ENCODE measurements at regions not wholly inside any gene's neighbourhood (a gene's known extent, or its start where the extent isn't known, plus 50 kb on each side); places are given as distances from the start of the nearest gene placed in this dataset.
A peak's percentile ranks its signal among the peaks of the same experiment; 100 is the strongest.

- DNase-seq: no peak
Measured at GRCh38 chr2:107380912-107381311, 445.8 kb upstream of the RGPD4 start.

GRCh38 chr2:107383691-107384090 is 443.0 kb upstream of the RGPD4 start:
- peak in 2 of 3 donors; percentile 15 to 27 for DNase-seq

GRCh38 chr2:107384422-107384821 is 442.3 kb upstream of the RGPD4 start:
- no peak for DNase-seq

- DNase-seq: no peak
Measured at GRCh38 chr2:107385921-107386320, 440.8 kb upstream of the RGPD4 start.

GRCh38 chr2:107392241-107392704 is 434.4 kb upstream of the RGPD4 start:
- no peak for DNase-seq

- DNase-seq: no peak
Measured at GRCh38 chr2:107393516-107393915, 433.2 kb upstream of the RGPD4 start.

GRCh38 chr2:107398683-107399082 is 428.0 kb upstream of the RGPD4 start:
- no peak for DNase-seq

GRCh38 chr2:107402330-107402729 is 424.4 kb upstream of the RGPD4 start:
- DNase-seq: no peak

GRCh38 chr2:107405261-107405660 is 421.4 kb upstream of the RGPD4 start:
- no peak for DNase-seq

GRCh38 chr2:107407017-107407416 is 419.7 kb upstream of the RGPD4 start:
- DNase-seq: no peak

- DNase-seq: no peak
Measured at GRCh38 chr2:107407974-107408373, 418.7 kb upstream of the RGPD4 start.

- no peak for DNase-seq
Measured at GRCh38 chr2:107411267-107411666, 415.4 kb upstream of the RGPD4 start.

GRCh38 chr2:107412209-107412904 is 414.3 kb upstream of the RGPD4 start:
- DNase-seq: peak in 1 of 3 donors; percentile 41

GRCh38 chr2:107412981-107413380 is 413.7 kb upstream of the RGPD4 start:
- peak in 1 of 3 donors; percentile 52 for DNase-seq

GRCh38 chr2:107414376-107414775 is 412.3 kb upstream of the RGPD4 start:
- DNase-seq: no peak

- peak; percentile 29 to 51 (median 41) for DNase-seq
Measured at GRCh38 chr2:107418708-107419107, 408.0 kb upstream of the RGPD4 start.

- DNase-seq: no peak
Measured at GRCh38 chr2:107419191-107419590, 407.5 kb upstream of the RGPD4 start.

- DNase-seq: no peak
Measured at GRCh38 chr2:107428781-107429180, 397.9 kb upstream of the RGPD4 start.

GRCh38 chr2:107430006-107430405 is 396.7 kb upstream of the RGPD4 start:
- DNase-seq: no peak

GRCh38 chr2:107430596-107431266 is 396.0 kb upstream of the RGPD4 start:
- no peak for DNase-seq

GRCh38 chr2:107436281-107436680 is 390.4 kb upstream of the RGPD4 start:
- peak in 2 of 3 donors; percentile 16 to 59 for DNase-seq

- DNase-seq: no peak
Measured at GRCh38 chr2:107437265-107437664, 389.4 kb upstream of the RGPD4 start.

GRCh38 chr2:107437807-107438206 is 388.9 kb upstream of the RGPD4 start:
- DNase-seq: no peak

GRCh38 chr2:107448160-107448559 is 378.5 kb upstream of the RGPD4 start:
- no peak for DNase-seq
